ENCODE measurements at regions not wholly inside any gene's neighbourhood (a gene's known extent, or its start where the extent isn't known, plus 50 kb on each side); places are given as distances from the start of the nearest gene placed in this dataset.

DNA sequence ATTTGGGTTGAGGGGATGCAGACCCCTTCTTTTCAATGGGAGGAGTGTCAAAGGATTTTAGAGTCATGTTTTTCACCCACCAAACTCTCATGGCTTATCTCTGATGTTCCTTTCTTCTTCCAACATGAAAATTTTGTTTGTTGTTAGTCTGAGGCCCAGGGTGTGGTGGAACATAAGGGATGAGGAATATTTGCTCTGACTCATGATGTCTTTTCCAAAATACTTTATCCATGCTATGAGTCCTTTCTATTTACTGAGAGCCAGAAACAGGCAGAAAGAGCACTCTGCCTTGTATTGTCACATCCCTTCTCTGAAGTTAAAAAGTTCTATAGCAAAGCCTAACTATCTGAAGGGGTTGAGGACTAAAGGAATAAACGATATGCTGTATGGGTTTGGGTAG lies 61.6 kb upstream of the GYPA start:
- no peak for DNase-seq (ENCODE audit: low read depth)

DNA sequence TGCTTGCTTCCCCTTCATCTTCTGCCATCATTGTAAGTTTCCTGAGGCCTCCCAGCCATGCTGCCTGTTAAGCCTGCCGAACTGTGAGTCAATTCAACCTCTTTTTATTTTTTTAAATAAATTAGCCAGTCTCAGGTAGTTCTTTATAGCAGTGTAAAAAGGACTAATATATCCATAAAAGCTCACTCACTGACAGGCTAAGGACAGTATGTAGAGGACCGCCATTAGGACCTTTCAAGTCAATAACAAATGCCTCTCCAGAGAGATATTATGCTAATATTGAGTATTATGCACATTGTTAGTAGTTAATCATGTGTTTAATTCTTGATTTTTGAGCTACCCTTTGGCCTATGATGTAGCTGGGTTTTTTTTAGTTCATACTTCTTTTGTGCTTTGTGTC lies 62.6 kb upstream of the GYPA start:
- no peak for DNase-seq (ENCODE audit: low read depth)

DNA sequence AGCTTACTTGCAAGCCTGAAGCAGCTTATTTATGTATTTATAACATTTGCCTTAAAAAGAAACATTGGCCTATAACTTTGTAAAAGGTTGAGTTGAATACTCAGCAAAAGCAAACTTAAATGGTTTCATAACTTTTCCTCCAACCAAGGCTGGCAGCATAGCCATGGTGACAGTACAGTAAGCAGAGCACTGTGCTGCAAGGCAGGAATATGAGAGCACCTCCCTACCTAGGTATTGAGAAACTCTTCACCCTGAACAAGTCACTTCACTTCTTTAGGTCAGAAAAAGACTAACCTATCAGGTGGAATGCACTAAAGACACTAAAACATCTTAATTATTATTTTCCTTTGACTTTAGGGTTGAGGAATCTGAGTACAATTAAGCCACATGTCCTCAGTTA lies 63.9 kb upstream of the GYPA start:
- DNase-seq (ENCODE audit: low read depth): no peak

DNA sequence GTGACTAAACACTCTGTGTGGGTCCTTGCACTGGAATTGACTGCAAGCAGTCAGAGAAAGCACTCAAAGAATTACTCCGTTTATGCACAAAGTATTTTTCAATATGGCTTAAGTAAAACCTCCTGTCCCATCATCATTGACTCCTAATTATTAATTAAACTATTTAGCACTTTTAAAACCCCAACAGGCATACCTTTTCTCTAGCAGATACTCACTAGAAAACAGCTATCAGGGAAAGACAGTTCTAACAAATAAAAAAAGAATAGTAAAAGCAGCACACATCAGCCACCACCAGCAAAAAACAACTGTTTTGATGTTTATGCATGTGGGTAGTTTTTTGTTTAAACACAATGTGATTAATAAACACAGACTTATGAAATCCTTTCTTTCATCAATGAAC lies 66.2 kb upstream of the GYPA start:
- DNase-seq (ENCODE audit: low read depth): no peak

DNA sequence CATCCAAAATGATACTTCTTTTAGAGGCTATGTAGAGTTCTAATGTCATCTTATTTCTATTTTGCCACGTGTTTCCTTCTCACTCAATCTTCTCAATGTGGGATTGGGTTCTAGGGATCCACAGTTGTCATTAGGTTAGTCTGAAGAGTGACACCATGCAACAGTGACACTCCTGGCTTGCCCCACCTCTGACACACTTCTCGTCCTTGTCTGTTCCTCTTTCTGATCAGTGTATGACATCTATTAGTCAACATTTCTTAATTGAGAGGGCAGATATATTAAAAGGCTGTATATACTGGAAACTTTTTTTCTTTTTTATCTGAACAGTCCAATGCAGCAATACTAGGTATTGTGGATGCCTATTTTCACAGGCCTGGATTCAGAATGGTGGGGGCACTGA lies 67.6 kb upstream of the GYPA start:
- DNase-seq (ENCODE audit: low read depth): no peak

DNA sequence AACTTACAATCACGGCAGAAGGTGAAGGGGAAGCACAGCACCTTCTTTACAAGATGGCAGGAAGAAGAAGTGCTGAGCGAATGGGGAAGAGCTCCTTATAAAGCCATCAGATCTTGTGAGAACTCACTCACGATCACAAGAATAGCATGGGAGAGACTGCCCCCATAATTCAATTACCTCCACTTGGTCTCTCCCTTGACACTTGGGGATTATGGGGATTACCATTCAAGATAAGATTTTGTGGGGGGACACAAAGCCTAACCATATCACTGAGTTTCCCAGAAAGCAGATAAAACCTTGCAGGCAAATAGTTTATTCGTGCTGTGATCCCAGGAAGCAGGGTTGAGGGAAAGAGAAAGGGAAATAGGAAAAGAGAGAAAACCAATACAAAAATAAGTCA lies 69.0 kb upstream of the GYPA start:
- no peak for DNase-seq (ENCODE audit: low read depth)

DNA sequence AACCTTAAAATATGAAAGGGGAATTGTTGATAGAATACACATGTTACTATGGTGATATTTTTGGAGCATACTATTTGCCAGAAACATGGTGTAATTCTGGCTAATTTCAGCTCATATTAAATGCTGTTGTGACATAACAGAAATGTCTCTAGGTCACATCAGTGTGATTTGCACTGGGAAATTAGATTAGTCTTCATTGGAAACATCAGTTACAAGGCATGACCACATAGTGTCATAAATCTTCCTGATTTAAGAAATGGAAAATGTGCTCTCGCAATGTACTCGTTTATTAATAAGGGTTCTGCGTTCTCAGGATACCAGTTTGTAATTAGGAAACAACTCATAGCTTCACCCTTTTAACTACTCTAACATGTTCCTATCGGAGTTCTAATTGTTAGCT lies 72.9 kb upstream of the GYPA start:
- DNase-seq (ENCODE audit: low read depth): no peak

DNA sequence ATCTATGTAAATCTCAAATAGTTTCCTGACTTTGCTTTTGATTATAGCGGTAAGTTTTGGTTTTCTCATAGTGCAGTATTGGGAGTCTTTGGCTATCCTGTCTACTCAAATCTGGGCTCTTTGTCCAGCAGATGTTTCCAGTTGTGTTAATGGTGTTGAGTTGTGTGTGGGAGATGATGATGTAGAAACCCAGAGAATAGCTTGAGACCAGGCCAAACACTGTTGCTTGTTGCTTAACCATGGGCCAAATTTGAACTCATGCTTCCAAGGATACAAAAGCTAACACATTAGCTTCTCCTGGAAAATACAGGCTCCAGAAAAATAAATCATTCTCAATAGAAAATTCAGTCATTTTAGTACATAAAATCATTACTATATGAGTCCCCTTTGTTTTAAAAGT lies 82.6 kb upstream of the GYPA start:
- DNase-seq (ENCODE audit: low read depth): no peak

DNA sequence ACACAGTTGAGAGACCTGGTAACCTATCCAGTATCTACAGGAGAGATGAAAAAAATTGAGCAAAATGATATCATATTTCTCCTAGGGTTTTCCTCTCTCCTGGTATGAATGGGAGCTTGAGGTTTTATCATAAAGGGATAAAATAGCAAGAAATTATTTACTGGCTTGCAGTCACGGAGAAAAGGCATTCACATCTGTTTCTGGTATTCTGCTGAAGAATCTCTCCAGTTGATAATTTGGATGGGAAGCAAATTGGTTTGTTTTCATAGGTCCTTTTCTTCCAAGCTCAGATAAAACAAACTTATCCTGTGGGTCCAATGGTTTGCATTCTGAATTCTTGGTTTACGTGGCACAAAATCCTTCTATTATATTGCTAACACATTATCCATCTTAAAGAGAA lies 83.1 kb upstream of the GYPA start:
- DNase-seq (ENCODE audit: low read depth): no peak

DNA sequence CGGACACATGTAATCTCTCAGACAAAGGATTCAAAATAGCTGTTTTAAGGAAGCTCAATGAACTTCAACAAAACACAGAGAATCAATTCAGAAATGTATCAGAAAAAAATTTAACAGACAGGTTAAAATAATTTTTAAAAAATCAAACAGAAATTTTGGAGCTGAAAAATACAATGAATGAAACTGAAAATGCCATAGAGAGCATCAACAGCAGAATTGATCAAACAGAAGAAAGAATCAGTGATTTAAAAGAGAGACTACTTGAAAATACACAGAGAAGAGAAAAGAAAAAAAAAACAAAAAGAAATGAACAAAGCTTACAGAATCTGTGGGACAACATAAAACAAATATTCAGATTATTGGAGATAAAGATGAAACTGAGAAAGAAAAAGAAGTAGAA lies 118.8 kb upstream of the GYPA start:
- DNase-seq (ENCODE audit: low read depth): no peak

DNA sequence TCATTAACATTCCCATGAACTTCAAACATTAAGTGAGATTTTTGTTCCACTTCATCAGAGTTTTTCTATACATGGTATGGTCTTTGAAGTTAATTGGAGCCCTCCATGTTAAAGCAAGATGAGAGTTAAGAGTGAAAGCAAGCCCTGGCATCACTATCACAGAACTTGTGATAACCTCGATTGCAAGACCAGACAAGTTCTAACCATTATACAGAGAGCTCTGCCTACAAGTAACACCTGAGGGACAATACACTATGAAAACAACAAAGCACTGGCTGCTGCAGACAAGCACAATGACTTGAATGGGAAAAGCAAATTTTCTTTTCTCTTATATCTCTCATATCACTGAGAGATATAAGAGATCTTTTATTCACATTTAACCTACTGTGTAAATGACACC lies 126.6 kb upstream of the GYPA start:
- no peak for DNase-seq (ENCODE audit: low read depth)

DNA sequence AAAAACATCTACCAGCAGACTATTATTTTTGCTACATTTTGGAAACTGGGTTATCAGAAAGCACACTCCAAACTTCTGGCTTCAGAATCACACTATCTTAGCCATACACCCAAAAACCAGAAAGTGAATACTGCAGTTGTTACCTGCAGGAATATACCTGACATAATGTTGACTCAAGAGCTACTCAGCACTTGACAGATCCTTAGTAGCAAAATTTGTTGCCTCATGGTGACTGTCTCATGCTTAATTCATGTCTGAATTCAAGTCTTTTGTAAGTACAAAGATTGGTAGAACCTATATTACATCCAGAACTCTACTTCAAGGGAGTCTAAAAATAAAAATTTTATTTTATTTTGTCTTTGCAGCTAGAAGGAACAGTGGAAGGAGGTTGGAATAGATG lies 140.2 kb upstream of the GYPA start:
- DNase-seq (ENCODE audit: low read depth): no peak

DNA sequence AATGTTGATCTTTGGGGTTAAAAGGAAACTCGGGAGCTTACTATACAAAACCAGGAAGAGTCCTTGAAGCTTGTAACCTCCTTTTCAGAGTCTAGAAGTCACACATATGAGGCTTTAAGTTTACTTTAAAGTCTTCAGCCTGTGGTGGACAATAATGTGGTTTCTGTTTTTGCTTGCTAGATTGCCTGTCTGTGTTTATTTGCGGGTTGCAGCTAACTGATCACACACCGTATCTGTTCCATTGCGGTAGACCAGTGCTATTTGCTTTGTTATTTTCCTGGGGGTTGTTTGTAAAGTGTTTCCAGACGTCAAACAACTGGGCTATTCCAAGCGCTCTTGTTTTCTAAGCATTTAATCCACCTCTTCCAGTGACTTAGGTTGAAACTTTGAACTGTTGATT lies 143.0 kb upstream of the GYPA start:
- DNase-seq (ENCODE audit: low read depth): no peak

DNA sequence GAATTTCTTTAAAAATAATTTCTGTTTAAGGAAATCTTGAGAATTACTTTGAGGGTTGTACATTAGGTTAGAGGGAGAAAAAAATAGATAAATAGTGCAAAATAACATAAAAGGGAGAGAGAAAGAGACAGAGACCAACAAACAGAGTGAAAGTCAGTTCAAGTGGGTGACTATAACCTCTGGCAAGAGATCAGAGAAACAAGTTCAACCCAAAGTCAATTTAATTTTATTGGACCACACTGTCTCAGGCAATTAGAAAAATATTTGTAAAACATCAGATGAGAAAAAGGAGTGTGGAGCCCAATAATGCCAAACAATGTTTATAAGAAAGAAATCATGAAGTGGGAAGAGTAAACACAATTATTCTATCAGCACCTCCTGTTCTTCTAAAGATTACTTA lies 143.5 kb upstream of the GYPA start:
- DNase-seq (ENCODE audit: low read depth): no peak

DNA sequence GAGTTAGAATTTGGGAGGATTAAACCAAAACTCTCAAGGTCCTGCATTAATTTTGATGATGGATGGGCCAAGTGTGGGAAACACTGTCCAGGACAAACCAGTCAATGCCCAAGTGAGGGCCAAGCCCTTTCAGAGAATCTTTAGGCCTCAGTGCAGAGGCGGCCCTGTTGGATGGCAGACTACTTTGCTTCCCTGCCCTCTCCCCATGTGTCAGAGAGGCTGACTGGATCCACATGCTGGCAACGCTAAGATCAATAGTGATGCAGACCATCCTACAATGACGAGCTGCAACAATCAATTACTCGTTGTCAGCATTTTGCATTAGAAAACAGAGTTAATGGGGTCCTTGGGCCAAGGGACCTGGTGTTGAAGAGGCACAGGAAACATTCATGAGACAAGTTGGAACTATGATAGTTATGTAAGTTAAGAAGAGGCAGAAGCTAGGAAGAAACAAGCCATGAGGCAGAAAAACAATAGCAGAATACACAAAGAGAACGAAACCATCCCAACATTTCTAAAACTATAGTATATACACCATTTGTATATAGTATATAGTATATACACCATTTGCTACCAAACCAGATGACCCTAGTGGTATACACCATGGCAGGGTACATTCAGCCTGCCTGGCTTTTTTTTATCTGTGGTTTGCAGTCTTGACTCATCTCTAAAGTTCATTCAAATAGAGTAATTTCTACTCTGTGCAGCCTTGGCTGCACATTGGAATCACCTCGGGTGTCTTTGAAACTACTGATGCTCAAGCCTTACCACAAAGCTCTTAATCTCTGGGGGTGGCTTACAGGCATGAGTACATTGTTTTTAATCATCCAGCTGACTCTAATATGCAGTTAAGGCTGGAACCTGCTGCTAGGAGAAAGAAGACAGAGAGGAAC lies 147.7 kb upstream of the GYPA start:
- peak; percentile 48 for DNase-seq (ENCODE audit: low read depth)

DNA sequence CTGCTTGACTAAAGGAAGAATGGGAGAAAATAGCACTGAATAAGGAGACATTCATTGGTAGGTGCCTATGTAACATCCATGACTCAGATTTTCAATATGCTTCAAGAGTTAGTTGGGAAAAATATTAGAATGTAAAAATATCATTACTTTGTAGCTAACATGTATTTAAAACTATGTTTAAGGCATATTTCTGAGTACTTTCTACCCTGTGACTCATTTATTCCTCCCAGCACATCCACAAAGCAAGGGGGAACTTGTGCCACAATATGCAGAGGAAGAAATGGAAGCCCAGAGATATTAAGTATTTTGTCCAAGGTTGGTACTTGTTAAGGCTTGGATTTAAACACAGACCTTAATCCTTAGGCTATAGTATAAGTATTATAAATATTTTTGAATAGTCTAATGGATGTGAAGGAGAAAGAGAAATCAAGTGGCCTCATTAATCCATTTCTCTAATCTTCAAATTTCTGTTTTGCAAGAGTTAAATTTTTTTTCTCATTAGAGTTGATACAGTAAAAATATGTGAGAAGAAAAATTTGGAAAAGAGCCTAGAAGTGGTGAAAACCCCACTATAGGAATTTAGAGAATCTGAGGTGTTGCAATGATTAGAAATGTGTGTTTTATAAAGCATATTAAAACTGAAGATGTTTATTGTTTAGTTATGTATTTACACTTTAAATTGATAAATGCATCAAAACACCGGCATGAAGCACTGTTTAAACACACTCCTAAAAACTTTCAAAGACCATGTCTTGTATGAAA lies 149.3 kb upstream of the GYPA start:
- peak; percentile 47 for DNase-seq (ENCODE audit: low read depth)

DNA sequence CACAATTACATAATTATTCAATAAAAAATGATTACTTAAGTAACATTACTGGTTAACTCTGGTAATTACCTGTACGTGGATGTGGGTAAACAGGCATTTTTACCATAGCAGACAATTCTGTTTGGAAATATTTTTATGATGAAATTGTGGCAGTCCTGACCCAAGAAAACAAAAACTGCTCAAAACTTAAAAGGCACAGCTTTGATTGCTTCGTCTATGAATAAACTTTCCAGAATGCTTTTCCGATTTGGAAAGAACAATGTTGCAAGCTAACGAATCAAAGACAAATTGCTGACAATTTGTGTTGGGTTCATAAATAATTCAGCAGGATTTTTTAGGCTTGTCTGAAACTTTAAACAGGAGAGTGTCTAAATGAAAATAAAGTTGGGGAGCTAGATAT lies 150.6 kb upstream of the GYPA start:
- DNase-seq (ENCODE audit: low read depth): no peak

DNA sequence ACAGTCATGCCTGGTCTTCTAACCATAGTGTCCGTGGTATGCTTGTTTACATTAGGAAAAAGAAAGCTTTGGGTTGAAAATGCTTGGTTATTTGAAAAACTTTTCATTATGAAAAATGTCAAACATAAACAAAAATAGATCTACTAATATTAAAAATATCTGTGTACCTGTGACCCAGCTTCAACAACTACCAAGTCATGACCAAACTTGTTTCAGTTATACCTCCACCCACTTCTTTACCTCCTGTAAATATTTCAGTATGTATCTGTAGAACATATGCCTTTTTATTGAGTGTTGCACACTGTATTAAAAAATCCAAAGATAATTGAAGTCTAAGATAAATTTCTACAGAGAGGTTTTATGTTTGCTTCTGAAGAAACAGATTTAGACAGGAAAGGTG lies 153.7 kb upstream of the GYPA start:
- DNase-seq (ENCODE audit: low read depth): no peak

DNA sequence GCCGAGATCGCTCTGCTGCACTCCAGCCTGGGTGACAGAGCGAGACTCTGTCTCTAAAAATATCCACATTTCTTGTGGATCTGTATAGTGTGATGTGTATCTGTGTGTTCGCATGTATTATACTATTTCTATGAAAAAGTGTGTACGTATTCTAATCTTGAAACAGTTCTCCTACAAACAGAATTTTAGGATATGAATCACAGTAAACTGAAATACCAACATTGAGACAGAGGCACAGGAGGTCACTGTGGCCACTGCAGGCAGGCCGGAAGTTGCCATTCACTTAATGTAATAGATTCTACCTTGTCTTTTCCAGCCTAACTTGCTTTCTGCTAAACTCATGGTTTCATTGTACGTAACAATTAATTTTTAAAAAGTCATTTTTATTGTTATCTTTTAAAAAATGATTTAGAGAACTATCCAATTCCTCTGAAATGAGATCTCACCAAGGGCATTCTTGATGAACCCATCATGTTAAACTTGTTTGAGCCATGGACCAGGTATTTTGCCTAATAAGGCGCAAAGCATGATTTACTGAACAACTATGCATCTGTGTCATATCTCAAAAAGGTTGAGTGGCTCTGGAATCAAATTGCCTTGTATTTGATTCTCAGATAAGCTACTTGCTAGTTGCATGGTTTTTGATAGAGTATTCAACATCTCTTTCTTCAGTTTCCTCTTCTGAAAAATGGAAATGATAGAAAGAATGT lies 154.9 kb upstream of the GYPA start:
- peak; percentile 28 for DNase-seq (ENCODE audit: low read depth)

DNA sequence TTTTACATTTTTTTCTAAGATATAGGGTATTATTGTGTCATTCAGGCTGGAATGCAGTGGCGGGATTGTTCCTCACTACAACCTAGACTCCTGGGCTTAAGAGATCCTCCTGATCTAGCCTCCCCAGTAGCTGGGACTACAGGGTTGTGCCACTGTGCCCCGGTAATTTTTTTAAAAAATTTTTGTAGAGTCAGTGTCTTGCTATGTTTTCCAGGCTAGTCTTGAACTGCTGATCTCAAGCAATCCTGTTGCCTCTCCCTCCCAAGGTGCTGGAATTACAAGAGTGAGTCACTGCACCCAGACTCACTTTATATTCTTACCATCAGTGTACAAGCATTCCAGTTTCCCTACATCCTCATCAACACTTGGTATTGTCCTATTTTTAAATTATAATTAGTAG lies 156.4 kb upstream of the GYPA start:
- DNase-seq (ENCODE audit: low read depth): no peak

DNA sequence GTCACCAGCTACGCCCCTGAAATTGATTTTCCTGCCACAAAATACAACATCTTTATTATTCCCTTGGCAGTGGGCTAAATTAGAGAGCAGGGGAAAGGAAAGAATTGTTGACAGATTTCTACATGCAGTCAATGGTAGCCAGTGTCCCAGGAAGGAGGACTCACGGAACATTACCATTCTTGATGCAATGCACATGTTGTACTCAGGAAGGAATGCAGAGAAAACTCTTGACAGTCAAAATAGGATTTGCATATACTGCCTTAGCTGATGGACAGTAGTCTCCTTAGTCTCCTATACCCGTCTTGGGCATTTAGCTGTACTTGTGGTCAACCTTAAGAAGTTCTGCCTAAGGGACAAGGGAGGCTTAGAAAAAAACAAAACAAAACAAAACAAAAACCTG lies 158.0 kb upstream of the GYPA start:
- DNase-seq (ENCODE audit: low read depth): no peak

DNA sequence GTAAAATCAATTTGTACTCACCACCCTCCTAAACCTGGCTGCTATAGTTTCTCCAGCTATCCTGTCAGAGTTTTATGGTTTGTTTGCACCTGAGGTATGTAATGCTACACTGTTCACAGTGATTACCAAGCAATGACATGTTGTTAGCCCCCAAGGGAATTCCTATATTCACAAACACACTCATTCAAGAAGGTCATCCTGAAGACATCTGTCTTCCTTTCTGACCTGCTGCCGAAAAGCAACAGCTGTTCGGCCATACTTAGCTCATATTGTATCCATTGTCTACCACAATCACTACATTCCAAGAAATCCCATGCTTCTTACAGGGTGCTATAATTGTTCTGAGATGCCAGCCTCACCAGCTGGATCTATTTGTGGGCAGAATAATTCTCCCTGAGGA lies 160.1 kb upstream of the GYPA start:
- no peak for DNase-seq (ENCODE audit: low read depth)

Data from iris pigment epithelial cell (primary cell).